GM21423 (cell line): ENCODE measurements at regions not wholly inside any gene's neighbourhood (a gene's known extent, or its start where the extent isn't known, plus 50 kb on each side); places are given as distances from the start of the nearest gene placed in this dataset.

Source experiments
- ATAC-seq: cut with Tn5 transposase; IDR thresholded peaks from one replicate; pipeline ENCODE4 v1.9.1; 2021; ENCODE audit warnings: mild to moderate bottlenecking, moderate library complexity; ENCODE audit not compliant: unreplicated experiment

DNA sequence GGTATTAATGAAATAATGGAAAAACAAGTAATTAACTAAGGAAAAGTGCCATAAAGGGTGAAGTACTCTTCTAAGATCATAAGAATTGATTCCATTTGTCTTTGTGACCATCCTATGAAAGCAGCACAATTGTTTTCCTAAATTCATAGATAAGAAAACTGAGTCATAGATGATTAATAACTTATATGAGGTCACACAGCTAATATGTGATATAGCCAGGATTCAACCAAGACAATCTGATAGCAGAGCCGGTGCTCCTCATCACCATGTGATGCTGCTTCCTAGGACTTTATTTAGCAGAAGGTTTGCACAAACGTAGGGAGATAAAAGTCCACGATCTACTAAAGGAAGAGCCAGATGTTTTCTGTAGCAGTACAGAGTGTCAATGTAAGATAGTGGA lies 181.5 kb upstream of the SYT1 start:
- no peak for ATAC-seq

DNA sequence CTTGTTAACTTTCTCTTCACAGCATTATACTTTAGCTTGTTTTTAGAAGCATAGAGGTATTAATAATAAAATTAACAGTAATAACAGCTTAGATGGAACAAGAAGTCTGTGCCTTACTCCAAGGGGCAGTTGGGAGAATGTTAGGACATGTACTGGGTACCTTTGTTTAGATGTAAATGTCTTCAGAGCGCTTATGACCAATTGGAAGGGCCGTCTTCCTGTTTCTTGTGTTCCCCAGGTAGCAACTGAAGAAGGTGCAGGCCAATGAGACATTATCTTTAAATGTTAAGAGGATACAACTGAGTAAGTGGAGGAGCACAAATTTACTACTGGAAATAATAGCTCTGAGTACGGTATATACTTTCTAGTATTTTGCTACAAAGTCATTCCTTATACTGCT lies 180.9 kb upstream of the SYT1 start:
- no peak for ATAC-seq

DNA sequence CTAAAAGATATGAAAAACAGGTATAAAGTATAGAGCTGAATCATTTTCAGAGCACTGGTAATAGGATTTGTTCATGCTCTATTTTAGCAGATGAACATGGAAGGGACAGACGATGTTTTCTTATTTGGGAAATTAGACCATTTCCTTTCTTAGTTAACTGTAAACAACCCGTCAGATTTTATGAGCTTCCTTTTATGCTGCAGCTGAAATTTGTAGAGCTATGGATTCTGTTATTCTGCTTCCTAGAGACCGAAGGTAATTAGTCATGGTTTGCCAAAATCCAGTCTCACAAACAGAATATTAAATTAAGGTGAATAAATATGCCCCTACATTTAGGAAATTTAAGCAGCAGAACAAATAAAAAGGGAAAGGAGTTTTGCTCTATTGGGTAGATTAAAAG lies 180.2 kb upstream of the SYT1 start:
- ATAC-seq: no peak

DNA sequence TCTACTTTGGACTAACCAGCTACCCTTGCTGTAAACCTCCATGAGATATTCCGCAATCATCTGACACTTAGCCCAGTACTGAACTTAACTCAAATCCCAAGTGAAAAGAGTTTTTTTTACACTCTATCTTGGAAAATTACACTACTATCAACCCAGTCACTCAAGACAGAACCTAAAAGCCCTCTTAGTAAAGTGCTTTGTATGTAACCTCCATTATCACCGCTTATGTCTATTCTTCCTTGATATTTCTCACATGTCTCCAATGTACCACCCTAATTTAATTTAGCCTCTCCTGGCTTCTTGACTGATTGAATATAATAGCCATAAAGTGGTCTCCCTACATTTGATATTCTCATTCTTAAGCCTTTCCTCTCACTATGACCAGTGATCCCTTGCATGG lies 168.8 kb upstream of the SYT1 start:
- no peak for ATAC-seq

DNA sequence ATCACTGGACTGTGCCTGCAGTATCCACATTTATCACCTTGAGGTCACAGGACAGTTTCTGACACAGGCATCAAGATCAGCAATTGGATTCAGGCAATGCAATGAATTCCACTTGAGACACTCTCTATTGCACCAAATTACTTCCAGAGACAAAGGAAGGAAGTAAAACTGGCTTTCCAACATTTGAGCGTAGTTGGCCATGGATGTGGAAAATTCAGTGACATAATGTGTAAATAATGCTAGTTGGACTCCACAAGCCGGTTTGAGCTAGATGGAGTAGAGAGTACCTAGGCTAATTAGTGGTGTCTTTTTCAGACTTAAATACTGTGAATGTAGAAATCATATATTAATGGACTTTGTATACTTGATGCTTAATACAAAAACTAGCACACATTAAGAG lies 168.3 kb upstream of the SYT1 start:
- no peak for ATAC-seq

DNA sequence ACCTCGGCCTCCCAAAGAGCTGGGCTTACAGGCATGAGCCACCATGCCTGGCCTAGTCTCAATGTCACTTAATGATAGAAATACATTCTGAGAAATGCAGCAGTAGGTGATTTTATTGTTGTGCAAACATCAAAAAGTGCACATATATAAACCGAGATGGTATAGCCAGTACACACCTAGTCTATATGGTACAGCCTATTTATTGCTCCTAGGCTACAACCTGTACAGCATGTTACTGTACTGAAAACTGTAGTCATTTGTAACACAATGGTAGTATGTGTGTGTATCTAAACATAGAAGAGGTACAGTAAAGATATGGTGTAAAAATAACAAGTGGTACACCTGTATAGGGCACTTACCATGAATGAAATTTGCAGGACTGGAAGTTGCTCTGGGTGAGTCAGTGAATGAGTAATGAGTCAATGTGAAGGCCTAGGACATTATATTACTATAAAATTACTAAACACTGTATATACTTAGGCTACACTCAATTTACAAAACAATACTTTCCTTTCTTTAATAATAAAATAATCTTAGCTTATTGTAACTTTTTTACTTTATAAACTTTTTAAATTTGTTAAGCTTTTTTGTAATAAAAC lies 166.7 kb upstream of the SYT1 start:
- no peak for ATAC-seq

DNA sequence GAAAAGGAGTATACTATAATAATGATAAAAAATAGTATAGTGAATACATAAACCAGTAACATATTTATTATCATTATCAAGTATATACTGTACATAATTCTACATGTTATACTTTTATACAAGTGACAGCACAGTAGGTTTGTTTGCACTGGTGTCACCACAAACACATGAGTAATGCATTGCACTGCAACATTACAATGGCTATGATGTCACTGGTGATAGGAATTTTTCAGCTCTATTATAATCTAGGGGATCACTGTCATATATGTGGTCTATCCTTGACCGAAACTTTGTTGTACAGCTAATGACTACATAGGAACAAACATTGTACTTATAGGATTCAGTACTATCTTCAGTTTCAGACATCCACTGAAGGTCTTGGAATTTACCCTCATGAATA lies 165.8 kb upstream of the SYT1 start:
- no peak for ATAC-seq

DNA sequence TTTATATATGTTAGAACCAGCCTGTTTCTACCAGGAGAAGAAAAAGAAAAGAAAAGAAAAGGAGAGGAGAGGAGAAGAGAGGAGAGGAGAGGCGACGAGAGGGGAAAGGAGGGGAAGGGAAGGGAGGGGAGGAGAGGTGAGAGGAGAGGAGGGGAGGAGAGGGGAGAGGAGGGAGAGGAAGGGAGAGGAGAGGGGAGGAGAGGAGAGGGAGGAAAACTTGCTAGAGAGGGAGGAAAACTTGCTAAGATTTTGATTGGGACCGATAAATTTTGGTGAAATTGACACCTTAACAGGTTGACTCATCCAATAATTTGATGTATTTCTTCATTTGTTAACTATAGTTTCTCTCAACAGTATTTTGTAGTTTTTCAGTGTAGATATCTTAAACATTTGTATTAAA lies 164.0 kb upstream of the SYT1 start:
- no peak for ATAC-seq

DNA sequence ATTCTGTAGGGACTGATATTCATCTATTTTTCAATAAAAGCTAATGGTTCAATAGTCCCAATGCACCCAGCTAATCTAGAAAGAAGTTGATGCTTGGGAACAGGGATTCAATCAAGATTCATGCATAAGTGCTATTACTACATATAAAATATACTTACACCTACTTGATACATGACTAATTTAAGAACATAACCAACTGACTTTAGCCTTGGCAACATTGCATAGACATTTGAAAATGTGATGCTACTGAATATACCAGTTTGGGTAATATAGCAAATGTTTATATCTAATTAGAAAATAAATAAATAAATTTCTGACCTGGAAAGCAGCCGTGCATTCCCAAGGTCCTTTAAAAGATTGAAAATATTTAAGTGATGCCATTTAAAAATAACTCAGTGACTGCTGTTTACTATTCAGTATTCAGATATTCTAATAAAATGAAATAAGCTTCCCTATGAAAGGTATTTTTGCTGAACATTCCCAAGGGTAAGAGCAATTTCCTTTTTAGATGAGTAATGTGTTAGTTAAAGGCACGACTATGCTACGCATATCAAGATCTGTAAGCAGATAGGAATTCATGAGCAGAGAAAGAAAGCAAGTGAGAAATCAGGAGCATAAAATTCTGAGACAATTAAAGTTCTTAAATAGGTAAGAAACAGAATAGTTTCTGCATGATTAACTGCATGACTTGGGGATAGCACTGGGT lies 160.6 kb upstream of the SYT1 start:
- ATAC-seq: no peak

DNA sequence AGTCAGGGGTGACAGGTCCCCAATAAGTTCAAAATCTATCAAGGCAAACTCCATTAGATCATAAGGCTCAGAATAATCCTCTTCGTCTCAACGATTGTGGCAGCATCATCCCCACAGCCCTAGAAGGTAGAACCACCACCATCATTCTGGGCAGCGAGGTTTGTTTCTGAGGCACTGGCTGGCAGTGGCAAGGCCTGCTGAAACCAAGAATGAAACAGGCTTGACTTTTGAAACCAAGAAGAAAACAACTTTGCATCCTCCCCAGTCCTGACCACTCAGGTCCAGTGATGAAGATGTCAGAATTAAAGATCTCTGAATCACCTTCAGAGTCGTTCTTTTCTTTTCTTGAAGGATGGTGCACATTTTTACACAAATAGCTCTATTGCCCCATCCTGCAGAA lies 152.6 kb upstream of the SYT1 start:
- no peak for ATAC-seq

DNA sequence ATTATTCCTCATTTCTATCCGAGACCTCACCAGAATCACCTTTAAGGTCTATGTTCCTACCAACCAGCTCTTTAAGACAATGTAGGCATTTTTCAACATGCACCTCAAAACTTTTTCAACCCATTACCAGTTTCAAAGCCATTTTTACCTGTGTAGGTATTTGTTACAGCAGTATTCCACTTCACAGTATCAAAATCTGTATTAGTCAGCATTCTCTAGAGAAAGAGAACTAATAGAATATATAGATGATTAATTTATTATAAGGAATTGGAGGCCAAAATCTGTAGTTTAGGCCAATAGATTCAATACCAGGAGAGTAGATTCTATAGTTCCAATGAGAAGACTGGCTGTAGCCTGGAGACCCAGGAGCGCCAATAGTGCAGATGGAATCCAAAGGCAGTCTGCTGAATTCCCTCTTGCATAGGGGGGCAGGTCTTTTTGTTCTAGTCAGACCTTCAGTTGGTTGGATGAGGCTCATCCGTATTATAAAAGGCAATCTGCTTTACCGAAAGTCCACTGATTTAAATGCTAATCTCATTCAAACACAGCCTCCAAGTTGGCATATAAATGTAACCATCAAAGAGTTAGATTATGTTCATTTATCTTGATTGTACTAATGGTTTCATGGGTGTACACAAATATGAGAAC lies 151.6 kb upstream of the SYT1 start:
- ATAC-seq: no peak

DNA sequence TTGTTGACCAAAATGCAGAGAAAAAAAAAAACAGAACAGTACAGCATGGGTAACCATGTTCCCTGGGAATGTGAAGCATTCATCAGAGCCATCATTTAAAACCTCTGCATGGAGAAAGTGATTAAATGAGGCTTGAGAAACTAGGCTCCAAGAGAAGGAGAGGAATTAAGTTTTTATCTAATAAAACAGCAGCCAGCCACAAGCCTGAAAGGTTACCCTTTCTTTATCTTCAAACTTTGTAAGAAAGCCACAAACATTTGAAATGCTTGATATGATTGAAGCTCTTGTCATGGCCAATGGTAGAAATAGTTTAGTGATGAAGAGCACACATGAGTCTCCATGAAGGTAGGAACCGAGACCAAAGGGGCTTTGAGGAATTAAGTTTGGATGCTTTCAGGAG lies 144.9 kb upstream of the SYT1 start:
- no peak for ATAC-seq

DNA sequence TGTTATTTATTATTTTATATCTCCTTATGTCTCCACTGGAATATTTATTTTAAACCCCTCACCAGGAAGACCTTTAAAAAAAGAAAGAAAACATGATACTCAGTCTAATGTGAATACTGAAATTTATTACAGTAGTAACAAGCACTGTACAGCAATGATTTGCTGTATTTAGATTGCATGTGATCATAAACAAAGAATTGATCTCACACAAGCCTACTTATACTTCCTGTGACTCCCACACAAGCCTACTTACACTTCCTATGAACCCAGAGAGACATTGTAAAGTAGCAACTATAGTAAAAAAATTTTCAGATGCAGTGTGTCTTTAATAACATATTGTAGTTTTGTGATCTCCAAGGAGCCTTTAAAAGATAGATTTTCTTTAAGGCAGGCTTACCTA lies 142.7 kb upstream of the SYT1 start:
- no peak for ATAC-seq

DNA sequence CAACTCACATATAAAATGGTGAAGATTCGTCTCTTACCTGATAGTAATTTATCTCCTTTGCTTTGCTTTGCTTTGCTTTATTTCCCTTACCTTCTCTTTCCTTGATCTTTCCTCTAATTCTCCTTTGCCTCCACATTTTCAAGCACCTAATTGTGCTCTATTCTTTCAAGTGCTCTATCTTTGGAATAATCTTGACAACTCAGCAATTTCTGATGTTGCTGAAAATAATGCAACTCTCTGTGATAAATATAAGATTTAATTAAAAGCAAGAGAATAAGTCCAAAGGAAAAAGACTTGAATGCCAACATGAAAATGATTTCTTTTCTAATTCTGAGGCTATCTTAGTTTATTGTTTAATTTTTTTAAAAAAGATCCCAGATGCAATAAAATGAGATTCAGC lies 139.5 kb upstream of the SYT1 start:
- no peak for ATAC-seq

DNA sequence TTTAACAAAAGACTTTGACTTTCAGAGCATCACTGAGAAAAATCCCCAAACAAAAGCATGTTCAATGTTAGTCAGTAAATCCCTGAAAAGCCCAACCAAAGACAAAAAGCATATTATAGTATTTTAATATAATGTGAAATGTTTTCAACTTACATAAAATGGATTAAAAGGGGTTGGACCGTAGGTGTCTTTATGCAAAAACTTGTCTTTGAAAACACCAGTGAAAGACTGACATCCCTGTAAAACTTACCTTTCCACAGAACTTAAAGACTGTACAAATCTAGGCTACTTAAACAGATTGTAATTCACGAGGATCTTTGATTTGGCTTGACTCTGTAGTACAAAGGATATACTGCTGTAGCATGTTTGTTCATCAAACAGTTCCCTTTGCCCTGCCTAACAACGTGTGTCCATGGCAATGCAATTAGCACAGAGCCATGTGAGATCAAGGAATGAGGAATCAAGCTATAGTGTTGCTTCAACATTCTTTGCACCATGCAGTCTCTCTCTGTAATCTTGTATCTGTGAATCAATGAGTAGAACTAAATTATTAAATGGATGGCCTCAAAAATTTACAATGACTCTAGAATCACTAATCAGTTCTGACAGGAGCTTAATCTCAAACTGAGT lies 138.5 kb upstream of the SYT1 start:
- ATAC-seq: no peak

DNA sequence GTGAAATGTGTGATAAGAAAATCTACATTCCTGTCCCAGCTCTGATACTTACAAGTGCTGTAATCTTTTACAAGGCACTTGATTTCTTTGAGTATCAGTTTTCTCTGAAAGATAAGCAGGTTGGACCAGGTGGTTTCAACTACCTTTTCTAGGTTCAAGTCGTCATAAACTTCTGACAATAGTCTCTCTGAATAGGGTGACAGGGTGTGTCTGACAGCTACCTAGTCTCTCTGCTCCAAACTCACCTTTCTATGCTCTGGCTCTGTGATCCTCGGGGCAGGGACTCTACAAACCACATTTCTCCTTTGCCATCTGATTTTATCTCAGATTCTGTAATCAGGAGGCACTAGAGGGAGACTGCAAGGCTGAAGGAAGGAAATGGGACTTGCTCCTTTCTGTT lies 137.7 kb upstream of the SYT1 start:
- ATAC-seq: no peak

DNA sequence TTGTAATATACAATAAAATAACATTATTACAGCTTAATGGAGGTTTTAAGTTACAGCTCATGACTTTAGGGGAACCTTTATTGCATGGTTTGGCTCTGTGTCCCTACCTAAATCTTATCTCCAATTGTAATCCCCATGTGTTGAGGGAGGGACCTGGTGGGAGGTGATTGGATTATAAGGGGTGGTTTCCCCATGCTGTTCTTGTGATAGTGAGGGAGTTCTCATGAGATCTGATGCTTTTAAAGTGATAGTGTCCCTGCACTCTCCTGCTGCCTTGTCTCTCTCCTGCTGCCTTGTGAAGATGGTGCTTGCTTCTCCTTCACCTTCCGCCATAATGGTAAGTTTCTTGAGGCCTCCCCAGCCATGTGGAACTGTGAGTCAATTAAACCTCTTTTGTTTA lies 132.1 kb upstream of the SYT1 start:
- no peak for ATAC-seq

DNA sequence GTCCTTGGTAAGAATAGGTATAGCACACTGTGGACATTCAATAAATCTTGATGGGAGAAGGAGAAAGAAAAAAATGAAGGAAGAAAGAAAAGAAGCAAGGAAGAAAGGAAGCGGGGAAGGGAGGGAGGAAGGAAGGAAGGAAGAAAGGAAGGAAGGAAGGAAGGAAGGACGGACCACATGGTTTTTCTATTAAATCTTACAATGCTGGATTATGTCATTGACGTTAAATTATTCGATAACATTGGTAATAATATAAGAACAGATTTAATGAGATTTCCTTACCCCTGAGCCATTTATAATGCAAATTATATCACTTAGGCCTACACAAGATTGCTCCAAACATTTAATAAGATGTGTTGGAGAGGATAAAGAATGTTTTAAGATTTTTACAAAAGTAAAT lies 124.9 kb upstream of the SYT1 start:
- no peak for ATAC-seq

DNA sequence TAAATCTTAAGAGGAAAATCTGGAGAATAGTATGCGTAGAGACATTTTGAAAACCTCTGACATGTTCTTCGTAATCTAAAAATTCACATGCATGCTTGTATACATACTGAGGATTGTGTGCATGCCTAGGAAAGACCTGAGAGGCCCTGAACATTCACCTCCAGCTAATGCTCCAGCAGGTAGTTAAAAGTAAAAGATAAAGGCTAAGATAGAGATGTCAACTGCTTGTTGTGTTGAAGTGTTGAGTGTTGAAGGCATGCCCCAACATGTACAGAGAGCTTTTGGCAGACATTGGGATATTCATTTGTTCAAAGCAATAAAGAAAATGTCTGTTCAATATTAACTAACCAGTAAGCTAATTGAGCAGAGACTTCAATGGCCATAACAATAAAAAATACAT lies 118.6 kb upstream of the SYT1 start:
- ATAC-seq: no peak

DNA sequence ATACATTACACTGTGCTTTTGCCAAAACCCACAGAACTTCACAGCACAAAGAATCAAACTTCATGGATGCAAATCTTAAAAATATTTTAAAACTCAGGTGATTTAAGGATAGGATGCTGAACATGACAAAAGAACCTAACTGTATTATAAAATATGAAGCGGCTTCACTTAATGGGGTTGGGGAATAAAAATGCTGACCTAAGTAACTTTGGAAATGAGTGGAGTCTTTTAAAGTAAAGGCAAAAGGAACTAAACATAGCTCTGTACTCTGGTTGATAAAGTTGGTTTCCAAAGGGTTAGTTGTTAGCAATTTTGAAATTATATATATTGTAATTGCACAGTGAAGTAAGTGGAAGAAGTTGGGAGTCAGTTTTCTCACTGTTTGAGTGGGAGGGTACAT lies 111.5 kb upstream of the SYT1 start:
- no peak for ATAC-seq

DNA sequence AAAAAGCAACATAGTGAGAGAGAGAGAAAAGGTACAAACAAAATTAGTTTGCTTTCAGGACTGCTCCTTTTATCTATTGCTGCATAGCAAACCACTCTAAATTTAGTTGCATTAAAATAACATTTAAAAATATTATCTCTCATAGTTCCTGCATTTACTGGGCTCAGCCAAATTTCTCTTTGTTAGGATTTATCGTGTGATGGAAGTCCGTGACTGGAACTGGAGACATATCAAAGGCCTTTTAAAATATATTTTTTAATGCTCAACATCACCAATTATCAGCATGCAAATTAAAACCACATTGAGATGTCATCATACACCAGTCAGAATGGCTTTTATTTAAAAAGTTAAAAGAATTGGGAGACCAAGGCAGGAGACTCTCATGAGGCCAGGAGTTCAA lies 107.6 kb upstream of the SYT1 start:
- no peak for ATAC-seq

DNA sequence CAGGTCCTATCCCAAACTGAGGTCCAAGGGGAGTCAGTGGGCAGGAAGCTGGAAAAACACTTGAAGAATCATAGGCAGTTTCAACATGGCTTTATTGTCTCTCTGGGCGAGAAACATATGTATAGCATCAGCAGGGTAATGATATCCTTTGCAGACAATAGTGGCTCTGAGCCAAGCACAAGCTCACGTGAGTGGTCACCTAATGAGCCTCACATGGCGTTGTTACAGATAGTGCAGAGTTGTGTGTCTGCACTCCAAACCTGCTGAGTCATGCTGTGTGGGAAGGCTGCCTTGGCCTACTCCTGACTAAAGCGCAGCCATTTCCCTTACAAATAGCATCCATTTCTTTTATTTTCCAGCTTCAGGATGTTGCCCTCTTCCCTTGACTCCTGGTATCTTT lies 105.2 kb upstream of the SYT1 start:
- no peak for ATAC-seq
